ENCODE measurements at regions not wholly inside any gene's neighbourhood (a gene's known extent, or its start where the extent isn't known, plus 50 kb on each side); places are given as distances from the start of the nearest gene placed in this dataset.

DNA sequence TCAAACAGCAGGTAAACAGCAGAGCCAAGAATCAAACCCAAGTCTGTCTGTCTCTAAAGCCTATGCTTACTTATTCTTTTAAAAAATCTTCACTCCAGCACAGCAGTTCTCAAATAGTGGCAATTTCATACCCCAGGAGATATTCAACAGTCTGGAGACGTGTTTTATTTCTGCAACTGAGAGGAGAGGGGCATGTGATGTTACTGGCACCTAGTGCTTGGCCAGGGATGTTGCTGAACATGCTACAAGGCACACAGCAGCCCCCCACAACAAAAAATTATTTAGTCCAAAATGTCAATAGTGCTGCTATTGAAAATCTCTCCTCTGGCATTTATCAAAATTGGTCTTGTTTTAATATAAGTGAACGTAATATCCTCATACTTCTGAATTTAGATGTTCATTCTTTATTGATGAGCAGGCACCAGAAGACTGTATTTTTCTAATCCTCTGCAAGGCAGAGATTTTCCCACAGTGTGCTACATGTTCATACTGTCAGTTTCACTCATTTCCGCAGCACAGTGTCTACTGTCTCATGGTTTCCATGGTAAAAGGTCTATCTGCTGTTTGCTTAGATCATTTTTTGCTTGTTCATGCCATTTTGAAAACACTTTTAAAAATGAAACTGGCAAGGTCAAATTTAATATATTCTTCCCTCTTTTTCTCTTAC lies 90.5 kb downstream of the LRATD1 start:
- no TSS peak for BruUV-seq (replicated peaks)
- no peak for DNase-seq (ENCODE audit: extremely low read depth in 1 of 4, low spot score in 3 of 4)
- no peaks in the 10 kb centered on the region for H3K79me2 ChIP-seq (ENCODE audit: control insufficient read depth, insufficient read depth, low read length)
- TF ChIP-seq ELF4 (CRISPR knock-in tag; IDR thresholded peaks at IDR 0.05): no peak
- TF ChIP-seq NR2F6 (CRISPR knock-in tag; IDR thresholded peaks at IDR 0.05): no peak
- TF ChIP-seq MED1 (CRISPR knock-in tag; IDR thresholded peaks at IDR 0.05; ENCODE audit: borderline replicate concordance): no peak
- TF ChIP-seq THRB (CRISPR knock-in tag; conservative IDR thresholded peaks at IDR 0.05): no peak
- TF ChIP-seq ZNF407 (IDR thresholded peaks at IDR 0.05; ENCODE audit: low read depth): no peak
- TF ChIP-seq, protein P1, sequence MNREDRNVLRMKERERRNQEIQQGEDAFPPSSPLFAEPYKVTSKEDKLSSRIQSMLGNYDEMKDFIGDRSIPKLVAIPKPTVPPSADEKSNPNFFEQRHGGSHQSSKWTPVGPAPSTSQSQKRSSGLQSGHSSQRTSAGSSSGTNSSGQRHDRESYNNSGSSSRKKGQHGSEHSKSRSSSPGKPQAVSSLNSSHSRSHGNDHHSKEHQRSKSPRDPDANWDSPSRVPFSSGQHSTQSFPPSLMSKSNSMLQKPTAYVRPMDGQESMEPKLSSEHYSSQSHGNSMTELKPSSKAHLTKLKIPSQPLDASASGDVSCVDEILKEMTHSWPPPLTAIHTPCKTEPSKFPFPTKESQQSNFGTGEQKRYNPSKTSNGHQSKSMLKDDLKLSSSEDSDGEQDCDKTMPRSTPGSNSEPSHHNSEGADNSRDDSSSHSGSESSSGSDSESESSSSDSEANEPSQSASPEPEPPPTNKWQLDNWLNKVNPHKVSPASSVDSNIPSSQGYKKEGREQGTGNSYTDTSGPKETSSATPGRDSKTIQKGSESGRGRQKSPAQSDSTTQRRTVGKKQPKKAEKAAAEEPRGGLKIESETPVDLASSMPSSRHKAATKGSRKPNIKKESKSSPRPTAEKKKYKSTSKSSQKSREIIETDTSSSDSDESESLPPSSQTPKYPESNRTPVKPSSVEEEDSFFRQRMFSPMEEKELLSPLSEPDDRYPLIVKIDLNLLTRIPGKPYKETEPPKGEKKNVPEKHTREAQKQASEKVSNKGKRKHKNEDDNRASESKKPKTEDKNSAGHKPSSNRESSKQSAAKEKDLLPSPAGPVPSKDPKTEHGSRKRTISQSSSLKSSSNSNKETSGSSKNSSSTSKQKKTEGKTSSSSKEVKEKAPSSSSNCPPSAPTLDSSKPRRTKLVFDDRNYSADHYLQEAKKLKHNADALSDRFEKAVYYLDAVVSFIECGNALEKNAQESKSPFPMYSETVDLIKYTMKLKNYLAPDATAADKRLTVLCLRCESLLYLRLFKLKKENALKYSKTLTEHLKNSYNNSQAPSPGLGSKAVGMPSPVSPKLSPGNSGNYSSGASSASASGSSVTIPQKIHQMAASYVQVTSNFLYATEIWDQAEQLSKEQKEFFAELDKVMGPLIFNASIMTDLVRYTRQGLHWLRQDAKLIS (CRISPR knock-in tag; IDR thresholded peaks at IDR 0.05): no peak

More for the DNA sequence above, 90.5 kb downstream of the LRATD1 start:
- Histone ChIP-seq H3K9ac (ENCODE audit: insufficient read depth in 1 of 2, low read depth in 2 of 2, low read length in 2 of 2) (no peak overlapping the region), H3K36me3 (ENCODE audit: control insufficient read depth, insufficient read depth, low read length) (no peaks in the 10 kb centered on the region), H3K4me3 (no peak overlapping the region), H3K4me1 (replicated peaks in 1 of 2; ENCODE audit: control insufficient read depth in 2 of 2, insufficient read depth in 2 of 2, low read length in 2 of 2) (peaks cover 0 to 4% of the 10 kb centered on the region in 2 experiments; a peak in 2 of 5 replicates), H3K9me1 (ENCODE audit: control insufficient read depth, insufficient read depth, low read length) (no peaks in the 10 kb centered on the region), H3K4me2 (ENCODE audit: insufficient read depth, low read length) (no peak overlapping the region), H2AFZ (ENCODE audit: low read depth, low read length) (no peak overlapping the region), H4K20me1 (replicated peaks; ENCODE audit: control insufficient read depth, insufficient read depth, low read length) (no peaks in the 10 kb centered on the region), H3K27ac (ENCODE audit: extremely low read depth, low read depth, low read length) (no peak overlapping the region), H3K27me3 (ENCODE audit: control insufficient read depth in 2 of 2, insufficient read depth in 2 of 2, low read length in 2 of 2) (no peaks in the 10 kb centered on the region), H3K9me3 (replicated peaks; ENCODE audit: control insufficient read depth, insufficient read depth, low read depth, low read length) (0 out of 2 replicates have a peak, but pooled peaks cover 2% of the 10 kb centered on the region)
- CTCF ChIA-PET (ENCODE audit: low intra/inter-chr PET ratio): no interaction called here
- intact Hi-C loops (cut with micrococcal nuclease): no loop called here
- 10% methylated on average over 3 of the region's 3 CpGs for WGBS (ENCODE audit: insufficient coverage, low coverage, missing lambda C conversion rate)
- FAIRE-seq (no peak), ATAC-seq (no peak)
- POLR2A ChIA-PET: no interaction called here
- in situ Hi-C loops (cut with MboI): no loop called here

Measured in K562 (cell line).